GM21576 (cell line): ENCODE measurements at regions not wholly inside any gene's neighbourhood (a gene's known extent, or its start where the extent isn't known, plus 50 kb on each side); places are given as distances from the start of the nearest gene placed in this dataset.
A peak's percentile ranks its signal among the peaks of the same experiment; 100 is the strongest.

Experiments
- ATAC-seq: cut with Tn5 transposase; IDR thresholded peaks from one replicate; pipeline ENCODE4 v1.9.1; 2021; ENCODE audit warnings: mild to moderate bottlenecking, moderate library complexity; ENCODE audit not compliant: unreplicated experiment

- ATAC-seq: no peak
These were observed 178.9 kb downstream of the METTL4 start for GRCh38 chr18:2392446-2392845.

- ATAC-seq: no peak
These were observed 176.6 kb downstream of the METTL4 start for GRCh38 chr18:2394684-2395083.

- ATAC-seq: peak; percentile 73
These were observed 175.7 kb downstream of the METTL4 start for GRCh38 chr18:2395427-2396161.

- ATAC-seq: peak; percentile 13
These were observed 175.2 kb downstream of the METTL4 start for GRCh38 chr18:2396162-2396505.

- no peak for ATAC-seq
These were observed 170.6 kb downstream of the METTL4 start for GRCh38 chr18:2400701-2401196.

DNA sequence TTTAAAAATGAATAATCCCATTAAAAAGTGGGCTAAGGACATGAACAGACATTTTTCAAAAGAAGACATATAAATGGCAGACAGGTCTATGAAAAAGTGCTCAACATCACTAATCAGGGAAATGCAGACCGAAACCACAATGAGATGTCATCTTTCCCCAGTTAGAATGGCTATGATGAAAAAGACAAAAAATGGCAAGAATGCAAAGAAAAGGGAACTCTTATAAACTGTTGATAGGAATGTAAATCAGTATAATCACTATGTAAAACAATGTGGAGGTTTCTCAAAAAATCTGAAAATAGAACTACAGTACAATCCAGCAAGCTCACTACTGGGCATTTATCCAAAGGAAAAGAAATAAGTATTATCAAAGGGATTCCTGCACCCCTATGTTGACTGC is 169.2 kb downstream of the METTL4 start:
- ATAC-seq: no peak

- ATAC-seq: no peak
These were observed 164.8 kb downstream of the METTL4 start for GRCh38 chr18:2406544-2406943.

DNA sequence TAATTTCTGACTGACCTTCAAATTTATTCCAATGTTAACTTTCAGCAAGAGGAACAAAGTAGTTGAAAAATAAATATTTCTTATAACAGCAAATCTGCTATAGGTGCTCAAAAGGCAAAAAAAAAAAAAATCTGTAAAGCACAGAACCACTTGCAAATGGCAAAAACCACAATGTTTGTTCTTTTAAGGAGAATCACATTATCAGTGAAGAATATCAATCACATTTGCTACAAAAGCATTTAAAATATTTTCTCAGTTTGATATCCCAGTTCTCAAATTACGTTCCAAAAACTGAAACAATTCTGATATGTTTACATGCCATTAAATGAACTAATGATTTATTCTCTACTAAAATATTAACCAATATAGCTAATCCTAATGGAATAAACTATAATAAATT is 163.3 kb downstream of the METTL4 start:
- ATAC-seq: no peak

DNA sequence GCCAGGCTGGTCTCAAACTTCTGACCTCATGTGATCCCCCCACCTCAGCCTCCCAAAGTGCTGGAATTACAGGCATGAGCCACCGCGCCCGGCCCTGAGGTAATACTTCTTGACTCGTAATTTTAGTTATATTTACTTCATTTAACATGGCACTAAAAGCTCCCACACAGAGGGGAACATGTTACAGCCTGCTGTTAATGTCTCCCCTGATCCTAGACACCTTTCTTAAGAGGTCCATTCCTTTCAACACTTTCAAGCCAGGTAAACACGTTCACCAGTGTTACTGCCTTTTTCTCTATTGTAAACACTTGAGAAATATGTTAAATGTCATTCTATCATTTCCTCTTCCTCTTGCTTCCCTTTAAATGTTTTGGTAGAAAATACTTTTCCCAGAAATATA is 161.4 kb downstream of the METTL4 start:
- no peak for ATAC-seq

DNA sequence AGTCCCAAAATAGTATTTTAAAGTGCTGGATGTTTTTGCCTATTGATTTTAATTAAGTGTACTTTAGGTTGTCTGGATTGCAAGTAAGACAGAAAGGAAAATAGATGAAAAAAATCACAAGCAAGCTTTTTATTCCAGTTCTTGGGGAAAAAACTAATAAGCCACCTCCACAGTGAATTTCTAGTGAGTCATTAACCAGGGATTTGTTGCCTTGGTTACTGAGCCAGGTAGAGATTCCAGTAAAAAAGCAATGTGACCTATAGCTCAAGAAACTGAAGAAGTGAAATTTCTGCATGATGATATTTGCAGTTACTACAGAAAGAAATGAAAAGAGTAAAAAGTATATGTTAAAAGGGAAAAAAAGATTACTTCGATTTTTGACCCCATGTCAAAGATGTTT is 160.6 kb downstream of the METTL4 start:
- no peak for ATAC-seq

GRCh38 chr18:2411381-2411960 is 159.8 kb downstream of the METTL4 start:
- no peak for ATAC-seq

DNA sequence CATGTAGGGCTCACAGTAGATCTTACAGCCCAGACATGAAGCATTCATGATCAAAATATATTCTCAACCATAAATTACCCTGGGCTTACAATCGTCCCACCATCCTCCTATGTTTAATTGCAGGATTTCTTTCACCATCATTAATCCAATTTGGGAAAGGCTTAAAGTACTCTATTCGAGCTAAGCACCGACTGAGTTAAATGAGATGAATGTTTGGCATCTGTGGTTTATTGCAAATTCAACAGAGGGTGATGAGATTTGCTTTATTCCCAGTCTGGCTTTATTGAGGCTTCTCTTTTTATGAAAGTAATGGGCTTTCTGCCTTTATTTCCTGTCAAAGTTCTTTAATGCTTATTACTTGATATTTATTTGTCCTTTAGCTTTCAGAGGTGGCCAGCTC is 159.0 kb downstream of the METTL4 start:
- no peak for ATAC-seq

DNA sequence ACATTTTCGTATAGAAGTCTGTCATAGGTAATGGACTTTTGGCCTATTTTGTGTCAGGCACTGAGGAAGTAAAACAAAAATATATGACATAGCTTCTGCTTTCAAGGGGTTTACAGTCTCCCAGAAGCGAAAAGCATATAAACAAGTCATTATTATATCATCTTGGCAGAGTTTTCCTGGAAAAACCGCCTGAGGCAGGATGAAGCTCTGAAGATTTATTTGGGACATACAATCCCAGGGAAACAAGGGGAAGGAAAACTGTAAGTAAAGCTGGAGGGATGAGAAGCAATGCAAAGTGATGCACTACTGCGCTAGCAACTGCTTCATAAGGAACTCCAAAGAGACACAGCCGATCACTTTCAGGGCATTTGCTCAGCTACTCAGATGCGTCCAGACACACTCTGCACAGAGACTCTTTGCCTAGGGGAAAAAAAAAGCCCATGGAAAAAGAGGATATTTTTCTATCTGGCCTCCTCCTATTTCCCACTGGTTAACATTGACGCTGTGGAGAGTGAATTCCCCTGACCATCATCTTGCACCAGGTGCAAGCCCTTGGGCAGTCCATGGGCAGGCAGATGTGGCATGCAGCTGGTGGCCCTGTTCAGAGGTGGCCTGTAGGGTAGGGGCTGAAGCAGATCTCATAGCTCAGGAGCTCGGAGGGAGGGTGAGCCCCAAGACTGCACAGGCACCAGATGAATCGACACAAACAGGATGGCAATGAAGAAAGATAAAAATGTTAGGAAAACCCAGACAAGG is 158.1 kb downstream of the METTL4 start:
- no peak for ATAC-seq

GRCh38 chr18:2414235-2414634 is 157.1 kb downstream of the METTL4 start:
- no peak for ATAC-seq

GRCh38 chr18:2415656-2416055 is 155.6 kb downstream of the METTL4 start:
- no peak for ATAC-seq

DNA sequence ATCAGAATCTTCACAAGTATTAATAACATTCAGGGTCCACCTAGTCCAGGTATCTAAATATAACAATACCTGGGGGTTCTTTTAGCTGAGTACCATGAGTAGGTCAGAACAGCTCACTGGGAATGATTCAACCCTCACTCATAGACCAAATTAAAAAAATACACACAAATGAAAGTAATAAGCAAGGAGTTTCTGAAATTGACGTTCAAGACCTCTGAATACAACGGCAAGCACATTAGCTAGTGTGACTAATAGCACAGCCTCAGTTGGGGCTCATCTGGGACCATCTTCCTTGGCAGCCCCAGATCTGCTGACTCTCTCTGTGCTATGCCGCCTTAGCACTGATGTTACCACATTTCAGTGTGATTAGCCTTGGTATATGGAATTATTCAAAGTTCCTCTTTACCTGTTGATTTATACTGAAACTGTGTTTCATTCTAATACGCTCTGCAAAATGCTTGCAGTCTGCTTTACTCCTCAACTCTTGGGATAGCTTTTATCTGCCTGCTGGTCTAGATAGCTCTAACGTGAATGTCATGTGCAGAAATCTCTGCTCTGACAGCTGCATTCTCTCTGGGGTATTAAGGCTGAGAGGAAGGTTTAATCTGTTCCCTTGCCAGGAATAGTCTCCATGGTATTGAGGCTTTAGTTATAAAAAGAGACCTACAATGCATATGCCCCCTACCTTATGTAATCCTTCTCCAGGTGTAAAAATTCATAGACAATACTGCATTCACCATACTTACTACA is 153.3 kb downstream of the METTL4 start:
- no peak for ATAC-seq

GRCh38 chr18:2420367-2420766 is 150.9 kb downstream of the METTL4 start:
- no peak for ATAC-seq

DNA sequence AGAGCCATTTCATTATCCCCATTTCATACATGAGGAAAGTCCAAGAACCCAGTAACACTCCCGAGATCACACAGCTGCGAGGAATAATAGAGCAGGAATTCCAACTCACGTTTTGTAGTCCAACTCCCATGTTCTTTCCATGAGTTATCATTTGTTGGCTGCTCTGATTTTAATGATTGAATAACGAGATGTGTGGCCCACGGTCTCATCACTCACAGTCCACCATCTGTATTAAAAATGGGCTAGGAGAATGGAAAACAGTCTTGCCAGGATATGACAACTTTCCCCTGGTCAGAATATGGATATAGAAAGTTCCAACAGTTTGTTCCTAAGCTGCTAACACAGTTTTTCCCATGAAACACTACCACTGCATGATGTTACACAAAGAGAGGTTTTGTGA is 147.5 kb downstream of the METTL4 start:
- ATAC-seq: no peak

- ATAC-seq: no peak
These were observed 146.9 kb downstream of the METTL4 start for GRCh38 chr18:2424420-2424819.

- no peak for ATAC-seq
These were observed 145.6 kb downstream of the METTL4 start for GRCh38 chr18:2425426-2426317.
